Activated gamma-delta T cell treated with anti-CD3 and anti-CD28 coated beads, Interleukin-2, amount 50 U/mL, for 16 hours (primary cell): ENCODE measurements at regions not wholly inside any gene's neighbourhood (a gene's known extent, or its start where the extent isn't known, plus 50 kb on each side); places are given as distances from the start of the nearest gene placed in this dataset.

Experiments used
- DNase-seq: peaks from one replicate; pipeline ENCODE4 v3.0.0-alpha.2; 2020; ENCODE audit warnings: low read depth

DNA sequence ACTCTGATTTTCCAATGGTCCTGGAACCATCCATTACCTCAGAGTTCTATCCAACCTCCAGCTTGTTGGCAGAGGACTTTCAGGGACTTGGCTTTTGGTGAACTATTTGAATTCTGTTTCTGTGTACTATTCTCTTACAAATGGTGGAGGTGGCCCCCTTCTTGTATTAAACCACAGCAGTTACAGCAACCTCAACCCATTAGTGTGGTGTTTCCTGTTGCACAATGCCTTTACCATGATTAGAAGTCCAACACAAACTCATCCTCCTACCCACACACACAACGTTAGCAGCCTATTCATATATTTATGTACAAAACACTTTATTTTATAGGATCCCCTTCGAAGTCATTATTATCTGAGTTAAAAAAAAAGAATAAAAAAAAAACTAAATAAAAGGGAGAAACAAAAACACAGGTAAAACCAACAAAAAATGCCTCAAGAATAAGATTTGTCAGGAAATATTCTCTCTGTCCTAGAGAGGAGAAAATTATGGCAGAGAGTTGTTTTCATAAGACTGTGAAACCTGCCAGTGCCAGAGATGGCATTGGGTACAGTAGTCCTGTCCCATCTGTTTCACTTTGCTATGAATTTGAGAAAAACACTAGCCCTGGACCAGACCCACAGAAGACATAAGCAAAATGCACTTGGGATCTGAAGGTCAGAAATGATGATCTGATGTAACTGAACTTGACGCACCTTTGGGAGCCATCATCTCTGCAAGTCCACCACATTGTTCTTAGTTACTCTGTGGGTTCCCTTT lies 1896.0 kb upstream of the PIK3C3 start:
- DNase-seq = no peak

DNA sequence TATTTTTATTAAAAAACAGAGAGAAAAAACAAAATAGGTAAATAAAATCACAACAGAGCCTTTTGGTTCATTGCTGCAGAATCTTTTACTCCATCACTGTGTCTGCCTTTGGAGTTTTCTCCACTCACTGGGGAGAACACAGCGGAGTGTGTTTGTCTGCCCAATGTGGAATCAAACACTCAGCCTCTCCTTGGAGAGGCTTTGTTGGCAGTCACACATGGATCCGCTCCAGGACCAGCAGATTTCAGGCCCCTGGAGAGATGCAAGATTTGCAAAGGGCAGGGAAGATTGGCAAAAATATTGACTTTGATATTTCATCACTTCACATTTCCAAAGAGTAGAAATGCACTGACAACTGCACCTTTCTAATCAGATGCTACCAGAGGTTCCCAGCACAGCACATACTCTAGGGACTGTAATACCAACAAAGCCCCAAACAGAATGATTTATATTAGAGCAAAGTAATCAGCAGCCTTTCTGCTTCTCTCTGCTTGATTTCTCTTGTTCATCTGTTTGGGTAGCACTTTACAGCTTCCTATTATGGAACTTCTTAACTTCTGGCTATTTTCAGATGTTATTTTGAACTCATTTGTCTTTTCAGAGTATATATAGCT lies 1898.8 kb upstream of the PIK3C3 start:
- no peak for DNase-seq

DNA sequence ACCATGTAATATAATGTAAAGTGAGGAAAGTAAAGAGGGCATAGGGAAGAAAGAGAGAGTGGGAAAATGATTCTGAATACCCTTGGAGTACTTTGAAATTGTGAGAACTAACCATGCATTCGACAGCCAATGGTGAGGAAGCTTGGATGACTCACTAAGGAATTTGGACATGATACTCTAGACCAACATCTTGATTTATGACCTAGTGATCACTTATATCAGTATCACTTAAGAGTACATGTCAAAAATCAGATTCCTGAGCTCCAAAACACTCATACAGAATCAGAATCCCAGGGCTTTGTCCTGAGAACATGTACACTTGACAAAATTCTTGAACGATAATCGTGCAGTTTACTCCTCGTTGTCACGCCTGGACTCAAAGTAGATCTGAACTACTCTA lies 1899.8 kb upstream of the PIK3C3 start:
- DNase-seq = no peak

DNA sequence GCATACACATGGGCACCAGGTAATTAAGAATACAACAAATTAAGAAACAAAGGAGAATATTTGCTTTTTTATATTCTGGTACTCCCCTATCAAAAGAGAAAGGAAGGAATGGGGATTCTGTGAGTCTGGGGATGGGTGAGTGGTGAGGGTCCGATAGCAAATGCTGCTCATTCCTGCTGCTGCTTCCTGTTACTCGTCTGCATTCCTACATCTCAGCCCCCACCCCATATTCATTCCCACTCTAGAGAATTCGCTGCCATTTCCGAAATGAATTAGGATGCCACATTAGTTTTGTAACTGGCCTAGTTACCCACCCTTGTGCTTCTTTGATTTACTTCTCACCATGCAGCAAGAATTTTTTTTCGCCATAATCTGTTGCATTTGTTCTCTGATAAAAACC lies 1905.3 kb upstream of the PIK3C3 start:
- no peak for DNase-seq

DNA sequence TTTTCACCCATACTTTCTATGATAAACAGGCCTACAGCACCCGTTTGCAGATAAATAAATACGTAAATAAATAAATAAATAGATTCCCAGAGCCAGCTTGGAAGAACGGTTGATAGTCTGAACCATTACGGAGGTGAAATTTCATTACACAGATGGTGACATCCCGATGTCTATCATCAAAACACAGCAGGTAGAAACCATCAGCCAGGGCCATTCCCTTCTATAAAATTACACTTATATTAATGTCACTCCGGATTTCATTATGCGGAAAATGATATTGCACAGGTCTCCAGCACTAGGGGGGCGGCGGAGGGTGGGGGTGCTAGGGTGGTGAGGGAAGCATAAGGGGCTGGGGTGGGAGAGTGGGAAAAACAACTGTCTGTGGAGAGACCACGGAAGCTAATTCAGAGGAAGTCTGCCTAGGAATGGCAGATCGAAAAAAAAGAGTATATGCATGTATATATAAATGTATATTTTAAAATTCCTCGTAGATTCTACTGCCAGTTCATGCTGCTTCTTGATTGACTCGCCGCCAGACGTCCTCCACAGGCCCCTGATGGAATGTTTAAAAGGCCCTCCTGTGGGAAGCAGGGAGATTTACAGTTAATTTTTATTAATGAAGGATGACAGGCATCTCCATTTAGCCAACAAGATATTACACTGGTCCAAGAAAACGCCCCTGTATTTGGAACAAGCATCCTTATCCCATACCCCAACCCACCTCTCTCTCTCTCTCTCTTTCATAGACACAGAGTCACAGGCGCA lies 1906.0 kb upstream of the PIK3C3 start:
- no peak for DNase-seq

DNA sequence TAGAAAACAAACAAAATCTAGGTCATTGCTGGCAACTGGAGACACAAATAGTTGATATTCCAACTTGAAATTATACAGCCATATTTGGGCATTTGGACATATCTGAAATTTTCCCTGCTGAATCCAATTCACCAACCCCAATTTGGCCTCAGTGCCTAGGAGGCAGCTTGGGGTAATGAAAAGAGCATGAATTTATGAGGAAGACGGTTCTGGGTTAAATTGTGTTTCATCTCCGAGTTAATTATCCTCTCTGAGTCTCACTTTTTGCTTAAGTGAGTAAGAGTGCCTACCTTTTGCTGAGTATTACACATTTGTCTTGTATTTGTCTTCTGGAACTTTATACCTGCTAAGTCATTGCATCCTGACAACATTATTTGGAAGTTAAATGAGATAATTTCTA lies 1906.8 kb upstream of the PIK3C3 start:
- no peak for DNase-seq

DNA sequence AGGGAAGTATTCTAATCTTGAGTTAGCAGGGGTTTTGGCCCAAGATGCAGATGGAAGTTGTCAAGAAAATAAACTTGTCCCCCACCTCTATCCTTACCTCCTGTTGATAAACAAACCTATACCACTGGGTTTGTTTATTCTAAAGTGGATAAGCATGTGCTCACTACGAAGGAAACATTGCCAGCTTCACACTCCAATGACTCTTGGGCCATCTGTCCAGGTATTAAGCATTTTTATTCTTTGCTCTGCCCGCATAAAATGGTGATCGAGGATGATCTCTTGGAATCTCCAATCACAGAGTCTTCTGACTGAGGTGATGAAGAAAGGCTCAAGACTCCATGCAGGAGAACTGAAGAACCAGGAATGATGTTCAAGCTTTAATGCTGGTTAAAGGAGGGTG lies 1908.4 kb upstream of the PIK3C3 start:
- DNase-seq = no peak

DNA sequence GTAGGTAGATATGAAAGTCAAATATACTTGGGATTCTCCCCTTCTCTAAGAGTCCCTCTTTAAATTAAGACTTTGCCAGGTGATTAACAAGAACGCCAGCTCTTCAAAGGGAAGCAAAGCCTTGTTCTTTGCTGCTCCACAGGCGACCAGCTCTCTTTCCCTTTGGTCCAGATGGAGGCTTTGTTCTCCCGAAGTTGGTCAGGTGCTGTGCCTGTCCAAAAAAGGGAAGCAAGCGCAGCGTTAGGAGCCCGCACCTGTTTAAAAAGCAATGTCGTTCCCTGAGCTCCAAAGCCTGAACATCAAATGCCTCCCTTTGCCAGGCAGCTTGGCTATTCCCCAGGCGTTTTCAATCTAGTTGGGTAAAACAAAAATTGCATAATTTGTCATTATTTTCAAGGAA lies 1913.1 kb upstream of the PIK3C3 start:
- no peak for DNase-seq

DNA sequence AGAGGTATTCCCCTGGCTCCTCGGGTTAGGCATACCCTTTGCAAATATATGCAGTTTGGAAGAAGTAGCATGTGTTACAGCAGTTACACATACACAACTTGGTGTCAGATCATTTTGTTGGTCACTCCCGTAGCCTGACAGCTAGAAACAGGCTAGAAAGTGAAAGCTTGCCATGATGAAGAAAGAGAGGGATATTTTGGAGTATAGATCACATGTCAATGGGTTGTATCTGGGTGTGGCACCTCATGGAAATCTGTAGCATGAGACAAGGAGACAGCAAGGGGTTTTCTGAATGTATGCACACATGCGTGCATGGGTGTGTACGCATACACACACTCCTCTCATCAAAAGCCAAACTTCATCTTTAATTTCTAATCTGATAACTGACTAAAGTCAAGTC lies 1914.5 kb upstream of the PIK3C3 start:
- DNase-seq = no peak

DNA sequence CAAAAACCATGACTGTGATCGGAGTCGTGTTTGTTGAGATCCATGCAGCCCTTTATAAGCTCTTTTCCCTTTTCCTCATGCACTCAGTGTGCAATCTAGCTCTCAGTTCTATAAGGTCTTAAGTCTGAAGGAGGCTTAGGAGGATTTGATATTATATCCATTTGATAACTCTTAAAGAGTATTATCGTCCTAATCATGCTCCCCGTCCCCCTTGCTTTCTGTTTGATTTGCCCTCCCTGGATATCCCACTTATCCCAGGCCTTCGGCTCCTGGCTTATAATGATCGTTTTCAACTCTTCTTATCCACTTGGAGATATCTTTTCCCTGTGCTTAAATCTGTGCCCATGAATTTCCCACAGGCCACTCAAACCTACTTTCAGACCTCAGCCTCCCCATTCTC lies 1917.7 kb upstream of the PIK3C3 start:
- no peak for DNase-seq

DNA sequence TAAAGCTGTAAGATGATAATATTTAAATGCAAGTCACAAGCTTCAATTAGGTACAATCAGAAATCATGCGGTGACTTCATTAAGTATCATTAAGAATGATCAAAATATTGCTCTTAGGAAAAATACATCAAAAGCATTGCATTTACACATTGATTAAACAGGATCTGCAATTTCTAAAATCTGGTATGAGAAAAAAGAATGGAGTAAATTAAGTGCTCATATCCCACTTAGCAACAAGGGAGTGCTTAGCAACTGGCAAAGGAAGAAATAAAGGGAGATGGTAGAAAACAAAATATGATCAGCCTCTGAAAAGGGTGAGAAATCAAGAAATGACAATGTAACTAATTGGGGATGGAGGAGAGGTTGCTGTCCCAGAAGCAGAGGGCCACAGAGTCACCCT lies 1918.2 kb upstream of the PIK3C3 start:
- no peak for DNase-seq

DNA sequence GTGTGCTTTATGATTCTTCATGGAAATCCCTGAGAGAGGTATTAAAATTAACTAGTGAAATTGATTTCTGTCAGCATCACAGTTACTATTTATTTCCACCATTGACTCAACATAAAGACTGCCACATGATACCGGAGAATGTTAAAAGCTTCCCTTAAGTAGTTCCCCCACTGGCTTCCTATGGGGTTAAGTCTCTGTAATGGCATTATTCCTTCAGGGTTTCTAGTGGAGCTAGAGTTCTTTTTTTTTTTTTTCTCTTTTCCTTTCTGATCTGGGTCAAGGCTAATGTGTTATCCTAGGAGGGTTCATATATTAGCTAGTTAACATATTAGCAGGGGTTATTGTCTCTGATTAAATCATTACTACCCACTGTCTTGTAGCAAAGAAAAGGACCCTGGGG lies 1919.1 kb upstream of the PIK3C3 start:
- DNase-seq = no peak

DNA sequence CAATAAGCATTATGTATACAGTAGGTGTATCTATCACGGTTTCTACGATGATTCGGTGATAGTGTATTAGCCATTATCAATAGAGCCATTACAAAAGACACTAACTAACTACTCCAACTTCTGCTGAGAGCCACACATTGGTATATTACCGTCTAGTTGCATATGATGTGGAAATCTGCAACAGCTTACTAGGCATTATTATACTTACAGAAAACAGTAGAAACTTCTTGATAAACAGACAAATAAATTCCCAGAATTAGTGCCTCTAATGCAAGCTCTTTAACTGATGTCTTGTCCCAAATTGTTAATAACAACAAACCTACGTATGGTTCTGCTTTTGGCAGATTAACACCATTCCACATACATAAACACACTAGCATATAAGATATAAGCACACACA lies 1923.0 kb upstream of the PIK3C3 start:
- no peak for DNase-seq

DNA sequence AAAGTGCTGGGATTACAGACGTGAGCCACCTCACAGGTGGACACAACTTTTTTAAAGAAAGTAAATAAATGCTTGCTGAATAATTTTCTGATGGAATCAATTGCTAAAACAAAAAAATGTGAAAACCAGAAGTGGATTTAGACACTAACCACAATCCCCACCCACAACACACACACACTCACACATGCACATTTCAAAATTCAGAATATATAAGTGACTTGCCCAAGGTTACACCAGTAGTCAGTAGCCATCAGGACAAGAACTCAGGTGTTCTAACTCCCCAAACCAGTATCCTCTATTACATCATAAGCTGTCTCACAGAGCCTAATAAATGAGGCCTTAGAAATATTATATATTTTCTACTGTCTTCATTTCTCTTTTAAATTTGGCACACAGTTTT lies 1923.6 kb upstream of the PIK3C3 start:
- DNase-seq = no peak

DNA sequence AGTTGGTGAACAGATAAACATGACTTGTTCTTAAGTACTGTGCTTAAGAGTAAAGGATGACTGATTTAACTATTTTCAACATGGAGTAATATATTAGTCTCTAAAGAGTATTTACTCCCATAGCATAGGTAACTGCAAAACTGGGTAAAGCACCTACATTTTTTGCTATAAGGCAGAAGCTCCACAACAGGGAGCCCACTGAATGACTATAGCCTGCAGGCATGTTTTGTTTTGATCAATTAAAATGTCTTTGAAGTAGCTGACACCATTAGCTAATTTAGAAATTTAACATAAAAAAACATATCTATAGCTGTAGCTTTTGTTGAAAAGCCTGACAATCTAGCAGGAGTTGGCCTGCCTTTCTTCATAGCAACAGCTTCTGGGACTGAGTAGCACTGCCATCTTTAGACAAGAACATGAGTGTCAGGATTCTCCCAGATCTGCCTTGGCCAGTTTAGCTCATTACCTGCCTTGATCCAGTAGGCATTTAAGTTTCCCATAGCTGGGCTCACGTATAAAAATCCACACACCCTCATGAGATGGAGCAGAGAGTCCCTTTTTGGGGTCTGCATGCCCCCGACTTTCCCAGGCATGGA lies 1935.1 kb upstream of the PIK3C3 start:
- DNase-seq = no peak

DNA sequence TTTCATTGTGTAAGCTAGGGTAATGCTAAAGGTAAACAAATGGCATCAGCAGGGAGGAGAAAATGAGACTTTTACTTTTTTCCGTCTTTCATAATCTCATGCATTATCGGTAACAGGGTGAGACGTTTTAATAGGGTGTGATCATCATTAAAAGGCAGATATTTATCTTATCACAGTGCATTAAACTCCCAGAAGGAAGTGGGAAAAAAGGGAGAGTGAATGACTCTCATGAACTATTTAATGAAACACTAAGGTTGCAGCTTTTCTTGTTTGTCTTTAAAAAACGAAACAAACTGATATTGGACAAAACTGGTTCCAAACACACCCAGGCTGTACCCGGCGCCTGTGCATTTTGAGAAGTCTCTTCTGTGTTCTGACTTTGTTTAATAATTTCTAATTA lies 1936.8 kb upstream of the PIK3C3 start:
- no peak for DNase-seq

DNA sequence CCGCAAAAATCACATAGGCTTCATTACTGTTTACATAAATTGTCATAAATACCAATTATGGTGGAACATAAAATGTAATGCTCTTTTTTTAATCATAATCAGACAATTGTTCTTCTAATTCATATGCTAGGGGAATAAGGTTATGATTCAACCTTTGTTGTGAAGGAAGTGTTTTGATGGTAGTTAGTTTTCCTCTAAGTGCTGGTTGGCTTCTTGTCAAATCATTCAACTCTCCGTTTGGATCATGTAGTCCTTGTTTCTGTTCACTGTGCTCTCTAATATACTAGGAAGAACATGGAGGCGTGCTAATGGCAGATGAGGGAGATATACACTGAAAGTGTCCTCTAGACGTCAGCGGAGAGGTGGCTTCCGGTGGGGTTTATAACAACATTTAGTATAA lies 1938.0 kb upstream of the PIK3C3 start:
- no peak for DNase-seq

DNA sequence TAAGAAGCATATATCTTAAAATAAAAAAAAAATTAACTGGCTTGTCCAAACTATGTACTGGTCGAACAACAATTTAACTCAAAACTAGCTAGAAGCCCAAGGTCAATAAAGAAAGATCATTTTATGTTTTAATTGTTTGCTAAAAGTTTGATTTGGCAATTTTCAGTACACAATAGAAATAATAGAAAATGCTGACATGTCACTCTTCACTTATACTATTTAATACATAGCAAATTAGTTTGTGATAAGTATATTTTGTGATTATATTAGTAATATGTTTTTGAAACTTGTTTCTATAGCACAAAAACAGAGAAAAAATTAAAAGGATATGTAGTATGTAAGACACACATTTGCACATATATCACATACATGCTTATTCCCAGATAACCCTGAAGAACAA lies 1938.6 kb upstream of the PIK3C3 start:
- DNase-seq = no peak

DNA sequence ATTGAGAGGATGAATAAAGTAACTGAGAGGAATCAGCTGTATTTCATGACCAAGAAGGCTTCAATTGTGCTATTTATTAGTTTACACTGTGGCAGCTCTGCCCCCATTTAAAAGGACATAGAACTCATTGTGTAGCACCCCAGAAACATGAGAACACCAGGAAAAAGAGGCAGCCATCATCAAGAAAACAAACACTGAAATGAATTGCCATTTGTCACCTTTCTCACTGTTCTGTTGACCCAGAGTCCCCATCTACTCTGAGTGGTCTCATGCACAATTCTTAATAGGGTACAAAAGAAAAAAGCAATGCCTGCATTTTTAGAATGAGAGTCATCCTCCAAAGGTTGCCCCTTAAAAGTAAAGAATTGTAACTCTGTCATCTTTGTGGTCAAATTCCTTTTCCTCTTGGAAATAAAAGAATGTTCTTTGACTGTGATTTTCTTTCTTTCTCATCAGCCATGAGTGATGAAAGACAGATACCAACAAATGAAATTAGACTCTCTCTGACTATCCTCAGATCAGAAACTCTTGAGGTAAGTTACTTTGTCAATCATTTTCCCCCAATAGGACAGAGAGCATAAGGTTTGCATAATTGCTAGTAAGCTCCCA lies 1941.9 kb upstream of the PIK3C3 start:
- no peak for DNase-seq

DNA sequence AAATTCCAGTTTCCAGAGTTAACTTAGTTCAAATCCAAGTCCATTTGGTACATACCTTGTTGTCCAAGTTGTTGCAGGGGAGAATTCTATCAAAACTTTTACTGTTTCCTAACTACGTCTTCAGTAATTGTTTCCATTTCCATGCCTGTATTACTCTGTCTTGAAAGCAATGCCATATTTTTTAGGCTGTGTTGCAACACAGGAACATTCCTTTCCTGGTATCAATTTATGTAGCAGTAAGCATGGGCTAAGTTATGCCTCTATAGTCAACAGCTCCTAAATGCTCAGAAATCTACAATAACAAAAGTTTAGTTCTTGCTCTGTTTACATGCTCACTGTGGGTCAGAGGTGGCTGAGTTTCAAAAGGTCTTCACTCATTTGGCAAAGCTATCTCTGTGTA lies 1943.8 kb upstream of the PIK3C3 start:
- DNase-seq = no peak

DNA sequence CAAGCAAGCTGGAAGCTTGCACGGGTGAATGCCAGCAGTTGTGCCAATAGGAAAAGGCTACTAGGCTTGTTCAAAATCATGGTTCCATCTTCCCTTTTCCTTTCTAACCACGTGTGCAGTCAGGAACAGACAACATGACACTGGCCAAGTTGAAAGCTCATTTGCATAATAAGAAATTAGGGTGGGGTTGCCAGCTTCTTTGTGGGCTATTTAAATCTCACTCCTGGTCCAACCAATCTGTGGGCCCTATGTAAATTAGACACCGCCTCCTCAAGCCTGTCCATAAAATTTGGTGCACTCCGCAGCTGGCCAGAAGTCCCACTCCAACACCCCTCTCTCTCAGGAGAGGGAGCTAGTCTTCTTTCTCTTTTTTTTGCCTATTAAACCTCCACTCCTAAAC lies 1948.4 kb upstream of the PIK3C3 start:
- no peak for DNase-seq

DNA sequence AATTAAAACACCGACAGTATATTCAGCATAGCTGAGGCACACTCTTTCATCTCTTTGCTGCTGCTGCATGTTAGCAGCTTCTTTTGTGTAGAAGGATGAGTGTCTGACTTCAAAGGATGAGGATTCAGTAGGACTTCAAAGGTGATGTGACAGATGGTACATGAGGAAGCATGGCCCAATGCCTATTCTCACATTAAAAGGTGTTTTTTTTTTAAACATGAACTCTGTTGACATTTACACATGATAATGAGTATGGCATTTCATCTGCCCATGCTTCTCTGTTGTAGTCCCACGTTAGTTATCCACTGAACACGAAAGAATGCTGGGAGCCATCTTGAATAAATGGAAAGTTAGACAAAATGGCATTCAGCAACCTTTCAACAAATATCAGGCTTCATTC lies 1950.8 kb upstream of the PIK3C3 start:
- DNase-seq = no peak

DNA sequence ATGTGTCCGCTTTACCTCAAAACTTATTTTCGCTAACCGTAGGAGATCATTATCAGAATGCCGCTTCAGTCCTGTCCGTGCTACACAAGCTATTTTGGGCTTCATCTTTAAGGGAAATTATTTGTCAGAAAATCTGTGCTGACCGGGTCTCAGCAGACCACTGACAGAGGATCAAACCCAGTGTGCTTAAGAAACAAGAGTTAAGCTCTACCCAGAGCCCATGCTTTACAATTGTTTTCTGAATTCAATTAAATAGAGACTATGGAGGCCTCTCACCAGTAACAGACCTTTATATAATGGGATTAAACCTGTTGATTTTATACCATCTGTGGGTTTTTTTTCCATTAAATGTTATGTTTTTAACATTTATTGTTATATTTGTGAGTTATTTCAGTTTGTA lies 1956.7 kb upstream of the PIK3C3 start:
- DNase-seq = no peak
